HEK293 (cell line): ENCODE measurements at regions not wholly inside any gene's neighbourhood (a gene's known extent, or its start where the extent isn't known, plus 50 kb on each side); places are given as distances from the start of the nearest gene placed in this dataset.

ENCODE experiments used
- CTCF ChIP-seq: fragments of 450-650 bp; formaldehyde crosslinking; IDR thresholded peaks from 2 replicates; pipeline ENCODE4 v1.5.1; 2016; ENCODE audit warnings: missing biosample characterization, missing genetic modification characterization
- GLI4 ChIP-seq: fragments of 450-650 bp; formaldehyde crosslinking; IDR thresholded peaks from 2 replicates; pipeline ENCODE4 v1.5.1; 2016; ENCODE audit warnings: missing biosample characterization, missing genetic modification characterization
- PRDM10 ChIP-seq: fragments of 450-650 bp; formaldehyde crosslinking; IDR thresholded peaks from 2 replicates; pipeline ENCODE4 v1.5.1; 2016; ENCODE audit warnings: missing biosample characterization, missing genetic modification characterization
- REST ChIP-seq: fragments of 450-650 bp; formaldehyde crosslinking; IDR thresholded peaks from 2 replicates; pipeline ENCODE4 v1.5.1; 2016; ENCODE audit warnings: missing biosample characterization, missing genetic modification characterization
- ZBTB10 ChIP-seq: fragments of 450-650 bp; formaldehyde crosslinking; IDR thresholded peaks from 2 replicates; pipeline ENCODE4 v1.5.1; 2016; ENCODE audit warnings: missing biosample characterization, missing genetic modification characterization
- ZNF639 ChIP-seq: fragments of 450-650 bp; formaldehyde crosslinking; IDR thresholded peaks from 2 replicates; pipeline ENCODE4 v1.5.1; 2016; ENCODE audit warnings: missing biosample characterization, missing genetic modification characterization

- TF ChIP-seq ZBTB10 (tag by site-specific recombination): no peak
- no peak for TF ChIP-seq GLI4 (tag by site-specific recombination)
- no peak for TF ChIP-seq ZNF639
- no peak for TF ChIP-seq REST (tag by site-specific recombination)
- no peak for TF ChIP-seq CTCF (tag by site-specific recombination)
- no peak for TF ChIP-seq PRDM10 (tag by site-specific recombination)
These were observed 76.8 kb upstream of the ANKH start for GRCh38 chr5:14948383-14948782.
